Activated naive CD4-positive, alpha-beta T cell treated with Interleukin-2 at 50 U/mL for 16 hours (primary cell): ENCODE measurements at regions not wholly inside any gene's neighbourhood (a gene's known extent, or its start where the extent isn't known, plus 50 kb on each side); places are given as distances from the start of the nearest gene placed in this dataset.
"Not testable (repeated sequence)": the region's sequence is repeated elsewhere in the genome, so short reads cannot be mapped to it uniquely, and the experiment has no call there.

Experiments used
- DNase-seq: peaks from one replicate; pipeline ENCODE4 v3.0.0-alpha.2; 2020

DNA sequence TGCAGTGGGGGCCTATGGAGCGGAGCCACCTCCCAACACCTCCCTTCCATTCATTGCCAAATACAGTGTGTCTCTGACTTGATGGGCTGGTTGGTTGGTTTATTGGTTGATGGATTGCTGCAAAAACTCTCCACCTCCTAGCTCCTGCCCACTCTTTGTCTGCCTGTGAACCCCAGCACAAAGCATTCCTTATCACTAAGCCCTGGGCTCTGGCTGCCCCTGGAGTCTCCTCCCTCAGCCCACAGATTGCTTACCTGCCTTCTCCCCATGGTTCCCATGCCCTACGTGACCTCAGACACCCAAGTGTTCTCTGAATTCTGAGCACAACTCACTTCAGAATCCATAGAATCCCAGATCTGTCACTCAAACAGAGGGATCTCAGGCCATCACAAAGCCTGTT, 139.1 kb upstream of the TPM1 start:
- no peak for DNase-seq

DNA sequence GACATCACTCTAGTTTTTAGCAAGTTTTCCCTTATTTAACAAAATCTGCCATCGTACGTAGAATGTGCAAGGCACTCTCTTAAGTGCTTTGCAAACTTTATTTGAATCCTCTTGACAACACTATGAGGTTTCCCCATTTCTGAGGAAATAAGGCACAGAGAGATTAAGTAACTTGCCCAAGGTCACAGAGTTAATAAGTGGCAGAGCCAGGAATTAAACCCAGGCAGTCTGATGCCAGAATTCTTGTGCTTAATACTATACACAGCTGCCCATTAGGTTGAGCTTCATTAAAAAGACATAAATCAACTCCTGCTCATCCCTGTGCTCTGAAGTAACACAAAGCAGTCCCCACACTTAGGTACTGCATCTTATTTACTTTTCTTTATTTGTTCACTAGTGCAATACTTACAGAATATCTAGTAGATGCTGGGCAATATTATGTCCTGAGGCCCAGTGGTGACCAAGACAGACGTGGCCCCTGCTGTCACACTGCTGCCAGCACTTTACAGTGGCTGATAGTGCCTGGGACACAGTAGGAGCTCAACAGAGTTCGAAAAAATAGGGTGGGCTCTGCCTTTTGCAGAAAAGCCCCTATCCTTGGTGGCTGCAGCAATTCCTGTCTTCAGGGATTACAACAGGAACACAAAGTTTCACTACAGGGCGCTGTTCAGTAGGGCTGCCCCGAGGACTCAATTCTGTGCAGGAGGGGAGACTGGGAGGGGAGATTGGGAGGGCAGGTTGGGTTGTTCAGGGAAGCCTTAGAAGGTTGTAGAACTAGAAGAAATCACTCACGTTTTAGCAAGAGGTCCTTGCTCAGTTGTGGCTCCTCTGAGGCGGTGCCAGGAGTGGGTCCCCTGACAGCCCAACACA, 138.3 kb upstream of the TPM1 start:
- no peak for DNase-seq

DNA sequence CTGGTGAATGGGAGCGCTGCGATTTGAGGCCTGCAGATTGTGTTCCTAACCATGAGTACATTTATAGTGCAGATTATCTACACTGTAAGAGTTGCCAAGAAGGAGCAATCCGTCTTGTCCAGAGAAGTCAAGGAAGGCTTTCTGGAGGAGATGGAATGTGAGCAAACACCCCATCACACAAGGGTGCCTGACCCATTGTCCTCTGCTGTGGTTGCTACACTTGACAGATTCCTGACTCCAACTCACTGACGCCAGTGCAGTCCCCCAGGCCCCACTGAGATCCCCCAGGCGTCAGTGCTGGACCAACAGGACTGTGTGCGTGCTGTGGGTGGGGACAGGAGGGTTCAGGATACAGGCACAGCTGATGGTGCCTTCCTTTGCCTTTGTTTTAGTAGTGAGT, 135.9 kb upstream of the TPM1 start:
- DNase-seq = no peak

DNA sequence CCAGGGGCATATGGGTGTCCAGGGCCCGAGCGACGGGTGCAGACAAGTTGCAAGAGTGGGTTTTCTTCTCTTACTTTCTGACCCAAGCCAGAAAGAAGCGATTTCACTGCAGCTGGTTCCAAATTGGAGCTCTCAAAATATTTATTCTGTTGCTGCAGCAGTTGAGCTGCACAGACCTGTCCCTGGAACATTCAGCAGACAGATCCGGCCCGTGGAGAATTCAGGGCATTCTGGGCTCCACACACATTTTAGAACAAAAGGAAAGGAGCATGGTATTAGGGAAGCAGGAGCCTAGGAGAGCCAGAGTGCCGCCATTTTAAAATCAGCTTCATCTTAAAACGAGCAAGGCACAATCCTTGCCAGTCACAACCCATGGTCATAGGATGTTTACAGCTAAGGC, 135.3 kb upstream of the TPM1 start:
- DNase-seq = no peak

DNA sequence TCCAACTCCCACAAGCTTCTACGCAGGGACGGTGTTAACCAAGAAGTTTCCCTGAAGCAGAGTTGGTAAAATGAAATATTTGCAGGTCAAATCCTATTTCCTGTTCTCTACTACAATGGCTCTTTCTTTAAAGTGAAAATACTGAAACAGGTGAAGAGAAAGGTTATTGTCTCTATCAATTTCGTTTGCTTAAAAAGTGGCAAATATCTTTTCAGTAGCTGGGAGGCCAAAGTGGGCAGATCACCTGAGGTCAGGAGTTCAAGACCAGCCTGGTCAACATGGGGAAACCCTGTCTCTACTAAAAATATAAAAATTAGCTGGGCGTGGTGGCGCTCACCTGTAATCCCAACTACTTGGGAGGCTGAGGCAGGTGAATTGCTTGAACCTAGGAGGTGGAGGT, 134.2 kb upstream of the TPM1 start:
- not testable (repeated sequence) for DNase-seq

DNA sequence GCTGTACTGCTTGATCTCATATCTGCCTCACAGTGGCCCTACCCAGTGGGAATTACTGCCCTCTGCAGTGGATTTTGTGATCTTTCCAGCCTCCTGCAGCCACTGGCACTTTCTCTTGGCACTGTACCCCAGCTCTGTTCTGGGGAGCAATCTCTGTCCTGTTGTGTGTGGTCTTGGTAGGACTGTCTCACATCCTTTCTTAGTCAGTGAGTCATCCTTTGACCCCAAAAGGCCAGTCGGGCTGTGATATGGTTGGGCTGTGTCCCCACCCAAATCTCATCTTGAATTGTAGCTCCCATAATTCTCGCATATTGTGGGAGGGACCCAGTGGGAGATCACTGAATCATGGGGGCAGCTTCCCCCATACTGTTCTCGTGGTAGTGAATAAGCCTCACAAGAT, 133.3 kb upstream of the TPM1 start:
- DNase-seq = no peak

DNA sequence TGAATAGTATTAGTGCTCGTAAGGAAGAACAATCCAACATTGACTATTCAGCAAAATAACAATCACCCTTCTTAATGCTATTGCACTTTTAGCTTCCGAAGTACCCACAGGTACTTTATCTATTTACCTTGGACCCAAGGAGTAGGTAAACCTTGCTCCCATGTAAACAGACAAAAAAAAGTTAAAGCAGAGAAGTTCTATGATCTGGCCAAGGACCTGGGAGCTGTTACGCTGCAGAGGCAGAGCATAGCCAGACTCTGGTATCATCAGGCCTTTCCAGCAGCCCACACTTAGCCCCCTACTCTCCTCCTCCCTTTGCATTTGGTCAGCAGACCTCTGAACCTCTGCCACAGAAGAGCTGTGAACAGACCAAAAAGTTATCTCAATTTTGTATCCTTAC, 130.3 kb upstream of the TPM1 start:
- DNase-seq = no peak

DNA sequence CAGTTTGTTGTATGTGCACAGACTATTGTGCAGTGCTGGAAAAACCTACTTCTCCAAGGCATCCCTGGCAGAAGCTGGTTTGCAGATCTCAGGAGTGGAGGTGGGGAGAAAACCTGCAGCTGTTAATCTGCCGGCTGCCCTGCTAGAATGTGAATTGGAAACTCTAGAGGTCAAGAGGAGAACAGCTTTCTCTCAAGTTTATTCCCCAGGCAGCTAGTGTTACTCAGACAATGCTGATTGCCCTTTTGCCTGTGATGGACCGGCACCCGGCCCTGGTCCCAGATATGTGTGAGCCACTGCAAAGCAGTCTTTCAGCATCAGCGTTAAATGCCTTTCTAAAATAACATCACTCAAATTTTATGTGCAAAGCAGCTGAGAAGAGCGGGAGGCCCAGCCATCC, 129.7 kb upstream of the TPM1 start:
- DNase-seq = no peak

DNA sequence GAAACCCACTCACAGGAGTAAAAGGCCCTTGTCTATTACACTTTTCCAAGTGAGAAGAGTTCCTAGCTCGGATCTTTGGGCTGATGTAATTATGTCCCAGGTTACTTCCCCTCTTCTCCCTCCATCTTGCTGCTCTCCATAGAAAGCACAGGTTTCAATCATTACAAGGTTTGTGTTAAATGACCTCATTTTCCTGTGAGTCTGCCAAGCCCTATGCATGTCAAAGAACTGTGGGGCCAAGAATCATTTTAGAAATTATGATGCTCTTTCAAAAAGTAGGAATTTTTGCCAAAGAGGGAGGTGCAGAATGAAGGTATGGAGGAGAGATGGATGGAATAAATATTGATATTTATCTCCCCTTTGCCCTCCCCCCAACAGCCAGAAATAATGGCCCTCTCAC, 129.3 kb upstream of the TPM1 start:
- no peak for DNase-seq

DNA sequence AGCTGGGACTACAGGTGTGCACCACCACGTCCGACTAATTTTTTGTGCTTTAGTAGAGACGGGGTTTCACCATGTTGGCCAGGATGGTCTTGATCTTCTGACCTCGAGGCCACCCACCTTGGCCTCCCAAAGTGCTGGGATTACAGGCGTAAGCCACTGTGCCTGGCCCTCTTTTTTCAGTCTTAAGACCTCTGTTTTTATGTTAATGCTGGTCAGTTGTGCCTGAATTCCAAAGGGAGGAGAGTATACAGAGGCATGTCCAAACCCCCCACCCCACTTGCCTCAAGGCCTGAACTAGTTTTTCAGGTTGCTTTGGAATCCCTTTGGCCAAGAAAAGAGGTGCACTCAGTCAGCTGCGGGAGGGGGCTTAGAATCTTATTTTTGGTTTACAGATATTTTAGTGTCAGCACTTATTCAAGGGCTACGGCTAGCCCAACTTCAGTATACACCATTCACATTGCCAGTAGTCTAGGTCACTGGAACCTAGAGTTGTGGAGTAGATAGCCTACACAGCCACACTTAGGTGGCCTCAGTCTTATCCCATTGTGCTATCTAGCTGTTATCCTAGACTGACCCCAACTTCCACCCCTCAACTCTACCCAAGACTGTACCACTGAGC, 128.0 kb upstream of the TPM1 start:
- no peak for DNase-seq

DNA sequence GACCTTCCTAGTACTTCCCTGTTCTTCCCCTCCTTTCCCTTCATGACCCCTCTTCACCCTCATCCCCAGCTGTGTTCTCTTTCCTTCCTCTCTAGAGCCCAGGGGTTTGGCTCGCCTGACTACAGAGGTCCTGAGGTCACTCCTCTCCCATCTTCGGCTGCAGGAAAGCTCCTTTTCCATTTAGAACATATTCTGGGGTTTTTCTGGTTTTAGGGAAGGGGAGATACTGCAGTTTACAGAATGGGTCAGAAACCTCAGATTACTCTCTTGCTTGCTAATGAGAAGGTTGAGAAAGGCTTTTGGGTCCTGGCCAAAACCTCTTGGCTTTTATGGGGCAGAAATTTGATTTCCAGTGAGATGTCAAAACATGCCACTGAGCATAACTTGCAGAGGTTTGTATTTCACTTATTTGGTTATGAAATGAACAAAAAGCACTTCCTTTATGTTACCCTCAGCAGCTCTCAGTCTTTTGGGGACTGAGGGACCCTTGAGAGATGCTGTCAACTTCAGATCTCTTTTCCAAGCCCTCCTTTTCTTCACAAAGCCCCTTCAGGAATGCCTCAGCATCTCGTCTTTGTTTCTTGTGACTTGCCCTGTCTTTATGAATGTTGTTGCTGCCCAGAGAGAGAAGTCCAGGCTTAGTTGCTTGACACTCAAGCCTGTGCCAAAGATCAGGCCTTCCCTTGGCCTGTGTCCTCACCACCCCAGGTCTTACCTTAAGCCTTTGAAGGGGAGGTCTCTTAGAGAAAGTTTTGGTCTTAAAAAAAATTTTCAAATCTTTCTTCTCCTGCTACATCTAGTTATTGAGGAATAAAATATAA, 121.7 kb upstream of the TPM1 start:
- DNase-seq = no peak

DNA sequence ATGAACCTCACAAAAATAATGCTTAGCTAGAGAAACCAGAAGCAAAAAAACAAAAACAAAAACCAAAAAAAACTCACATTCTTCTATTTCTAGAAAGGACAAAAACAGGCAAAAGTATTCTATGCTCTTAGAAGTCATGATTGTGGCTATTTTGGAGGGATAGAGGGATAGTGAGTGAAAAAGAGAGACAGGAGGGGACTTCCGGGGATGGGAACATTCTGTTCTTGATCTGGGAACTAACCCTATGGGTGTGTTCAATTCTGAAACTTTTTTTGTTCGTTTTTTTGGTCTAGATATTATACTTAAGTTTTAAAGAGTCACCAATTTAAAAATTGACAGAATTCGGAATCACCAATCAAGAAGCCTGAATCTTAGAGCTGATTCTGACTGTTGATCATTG, 120.0 kb upstream of the TPM1 start:
- no peak for DNase-seq

DNA sequence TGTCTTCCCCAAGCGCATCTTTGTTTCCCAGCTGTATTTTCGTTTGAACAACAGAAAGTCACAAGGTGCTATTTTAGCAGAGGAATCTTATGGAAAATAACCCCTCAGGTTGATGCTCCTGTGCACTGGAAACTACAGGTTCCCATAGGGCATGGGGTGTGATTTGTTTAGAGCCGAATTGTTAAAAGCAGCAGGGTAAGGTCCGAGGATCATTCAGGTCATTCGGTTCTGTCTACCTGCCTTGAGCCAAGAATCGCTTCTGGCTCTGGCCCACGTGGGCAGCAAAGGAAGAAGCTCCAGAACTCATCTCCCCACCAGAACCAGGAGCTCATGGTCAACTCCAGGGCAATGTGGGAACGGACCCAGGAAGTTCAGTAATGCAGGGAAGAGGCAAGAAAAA, 116.7 kb upstream of the TPM1 start:
- DNase-seq = no peak

DNA sequence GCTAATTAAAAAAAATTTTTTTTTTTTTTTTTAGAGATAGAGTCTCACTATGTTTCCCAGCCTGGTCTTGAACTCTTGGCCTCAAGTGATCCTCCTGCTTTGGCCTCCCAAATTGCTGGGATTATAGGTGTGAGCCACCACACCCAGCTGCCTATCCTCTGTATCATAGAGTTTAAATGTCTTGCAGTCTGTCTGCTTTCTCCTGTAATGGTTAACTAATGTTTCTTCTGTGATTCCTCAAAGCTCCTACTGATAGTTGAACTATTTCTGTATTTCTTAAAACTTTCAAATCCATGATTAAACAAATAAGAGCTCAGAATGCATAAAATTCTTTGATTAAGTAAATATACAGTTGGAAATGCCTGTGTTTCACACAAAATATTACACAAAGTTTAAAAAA, 115.4 kb upstream of the TPM1 start:
- DNase-seq = no peak

DNA sequence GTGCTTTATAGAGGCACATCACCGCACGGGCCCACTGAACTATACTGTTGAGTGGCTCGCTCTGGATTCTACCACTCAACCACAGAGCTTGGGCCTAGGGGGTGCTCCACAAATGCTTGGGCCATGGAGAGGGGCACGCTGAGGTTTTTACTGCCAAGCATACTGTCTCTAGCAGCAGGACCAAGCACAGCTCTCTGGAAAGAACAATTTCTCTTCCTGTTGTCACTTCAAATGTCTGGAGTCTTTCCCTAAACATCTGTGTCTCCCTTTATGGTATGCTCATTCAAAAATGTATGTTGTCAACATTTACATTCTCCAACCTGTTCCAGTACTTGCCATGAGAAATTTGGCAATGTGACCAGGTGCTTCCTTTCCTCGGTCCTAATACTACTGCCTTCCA, 114.7 kb upstream of the TPM1 start:
- DNase-seq = no peak

DNA sequence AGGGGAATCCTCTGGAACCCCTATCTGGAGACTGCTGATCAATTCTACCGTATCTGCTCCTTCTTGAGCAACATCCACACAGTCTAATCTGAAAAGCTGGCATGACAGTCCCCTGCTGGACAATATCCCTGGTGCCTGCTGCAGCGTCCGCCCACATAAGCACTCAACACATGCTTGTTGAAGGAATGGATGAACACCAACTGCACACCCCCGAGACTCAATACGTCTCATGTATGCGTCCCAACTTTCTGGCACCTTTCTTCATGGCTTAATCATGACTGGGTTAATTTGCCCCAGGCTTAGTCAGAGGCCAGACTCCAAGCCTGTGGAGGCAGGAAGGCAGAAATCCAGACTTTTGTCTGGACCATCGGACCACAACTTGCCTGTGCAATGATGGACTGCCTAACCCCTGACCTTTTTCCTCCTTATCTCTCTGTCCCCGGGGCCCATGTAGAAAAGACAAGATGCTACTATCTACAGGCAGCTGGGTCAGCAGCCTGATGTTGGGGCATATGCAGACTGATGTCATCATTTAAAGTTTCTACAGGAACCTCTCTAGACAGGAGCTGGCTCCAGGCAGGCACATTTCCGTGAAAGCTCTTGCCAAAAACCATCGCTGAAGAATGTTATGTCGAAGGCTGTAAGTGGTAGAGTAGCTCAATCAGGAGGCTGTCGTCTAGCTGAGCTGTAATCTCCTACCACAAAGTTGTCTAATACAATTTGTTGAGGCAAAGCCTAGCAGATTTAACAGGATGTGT, 114.1 kb upstream of the TPM1 start:
- no peak for DNase-seq

DNA sequence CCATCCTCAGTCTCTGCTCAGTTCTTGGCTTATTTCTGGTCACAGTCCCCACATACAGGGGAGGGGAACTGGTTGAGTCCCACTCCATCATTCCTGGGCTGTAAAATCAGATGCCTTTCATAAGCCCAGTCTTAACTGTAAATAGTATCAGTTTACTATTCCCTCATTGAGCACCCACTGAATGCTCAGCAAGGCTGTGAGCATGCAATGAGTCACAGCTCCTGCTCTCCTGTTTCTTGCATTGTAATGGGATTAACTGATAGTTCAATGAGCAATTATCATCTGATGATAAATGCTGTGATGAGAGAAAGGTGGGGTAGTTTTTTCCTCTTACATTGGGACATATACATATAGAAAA, 113.6 kb upstream of the TPM1 start:
- no peak for DNase-seq

DNA sequence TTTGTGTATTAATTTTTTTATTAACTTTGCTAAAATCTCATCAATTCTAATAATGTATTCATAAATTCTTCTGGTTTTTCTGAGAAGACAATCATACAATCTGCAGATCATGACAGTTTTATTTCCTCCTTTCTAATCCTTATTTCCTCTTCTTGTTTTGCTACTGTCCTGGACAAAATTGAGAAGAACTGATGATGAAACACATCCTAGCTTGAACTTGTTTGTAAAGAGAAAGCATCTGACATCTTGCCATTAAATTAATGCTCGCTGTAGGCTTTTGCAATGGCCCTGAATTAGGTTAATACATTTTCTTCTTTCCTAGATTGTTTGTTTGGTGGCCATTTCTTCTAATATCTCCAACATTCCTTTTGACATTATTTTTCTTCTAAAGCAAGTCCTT, 110.9 kb upstream of the TPM1 start:
- no peak for DNase-seq

DNA sequence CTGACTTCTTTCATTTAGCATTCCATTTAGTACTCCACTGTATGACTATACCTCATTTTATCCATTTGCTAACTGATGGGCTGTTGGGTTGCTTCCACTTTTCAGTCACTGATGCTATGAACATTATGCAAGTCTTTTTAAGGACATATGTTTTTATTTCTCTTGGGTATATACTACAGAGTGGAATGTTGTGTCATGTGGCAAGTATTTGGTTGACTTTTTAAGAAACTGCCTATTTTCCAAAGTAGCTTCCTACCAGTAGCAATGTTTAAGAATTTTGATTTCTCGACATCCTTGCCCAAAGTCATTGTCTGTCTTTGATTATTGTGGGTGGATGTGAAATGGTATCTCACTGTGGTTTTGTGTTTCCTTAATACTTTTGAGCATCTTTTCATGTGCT, 110.1 kb upstream of the TPM1 start:
- DNase-seq = no peak

DNA sequence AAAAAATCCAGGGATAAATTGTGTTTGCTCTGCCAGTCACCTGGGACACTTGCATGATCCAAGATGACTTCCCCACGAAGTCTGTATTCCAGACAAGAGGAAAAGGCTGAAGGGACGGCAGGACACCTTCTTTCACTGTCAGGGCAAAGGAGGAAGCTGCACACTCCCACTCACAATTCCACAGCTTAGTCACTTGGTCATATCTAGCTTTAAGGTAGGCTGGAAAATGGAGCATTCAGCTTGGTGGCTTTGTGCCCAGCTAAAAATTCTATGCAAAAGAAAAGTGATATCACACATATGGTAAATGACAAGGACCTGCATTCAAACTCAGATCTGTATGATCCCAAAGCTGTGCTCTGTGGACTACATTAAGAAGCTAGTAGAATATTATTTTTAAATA, 109.2 kb upstream of the TPM1 start:
- no peak for DNase-seq

DNA sequence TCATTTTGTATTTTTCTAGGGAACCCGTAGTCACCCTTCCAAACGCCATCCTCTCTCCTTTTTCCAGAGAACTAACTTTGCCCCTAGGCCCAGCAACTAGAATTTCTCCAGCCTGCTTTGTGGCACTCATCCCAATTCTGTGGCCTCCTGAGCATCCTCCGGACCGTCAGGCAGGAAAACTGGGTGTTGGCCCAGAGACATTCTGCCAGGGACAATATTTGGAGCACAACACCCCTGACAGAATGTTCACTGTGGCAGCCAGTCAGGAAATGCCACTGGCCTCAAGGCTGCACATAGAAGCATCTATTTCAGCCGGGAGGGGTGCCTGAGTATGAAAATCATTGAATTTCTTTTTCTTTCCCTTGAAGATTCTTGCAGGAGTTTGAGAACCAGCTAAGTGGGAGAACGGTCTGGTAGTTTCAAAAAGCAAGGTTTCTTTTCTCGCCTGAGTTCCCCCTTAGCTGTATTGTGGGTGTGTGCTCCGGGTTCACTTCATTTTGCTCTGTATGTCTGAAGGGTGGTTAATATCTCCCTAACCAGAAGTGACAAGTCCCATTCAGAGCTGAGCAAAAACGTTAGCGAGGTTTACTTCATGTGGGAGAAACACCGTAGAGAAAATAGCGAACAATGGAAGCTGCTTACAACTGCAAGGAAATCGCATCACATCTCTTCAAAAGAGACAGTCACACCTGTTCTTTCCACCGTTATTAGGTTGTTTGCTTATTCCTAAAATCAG, 108.1 kb upstream of the TPM1 start:
- DNase-seq = no peak

DNA sequence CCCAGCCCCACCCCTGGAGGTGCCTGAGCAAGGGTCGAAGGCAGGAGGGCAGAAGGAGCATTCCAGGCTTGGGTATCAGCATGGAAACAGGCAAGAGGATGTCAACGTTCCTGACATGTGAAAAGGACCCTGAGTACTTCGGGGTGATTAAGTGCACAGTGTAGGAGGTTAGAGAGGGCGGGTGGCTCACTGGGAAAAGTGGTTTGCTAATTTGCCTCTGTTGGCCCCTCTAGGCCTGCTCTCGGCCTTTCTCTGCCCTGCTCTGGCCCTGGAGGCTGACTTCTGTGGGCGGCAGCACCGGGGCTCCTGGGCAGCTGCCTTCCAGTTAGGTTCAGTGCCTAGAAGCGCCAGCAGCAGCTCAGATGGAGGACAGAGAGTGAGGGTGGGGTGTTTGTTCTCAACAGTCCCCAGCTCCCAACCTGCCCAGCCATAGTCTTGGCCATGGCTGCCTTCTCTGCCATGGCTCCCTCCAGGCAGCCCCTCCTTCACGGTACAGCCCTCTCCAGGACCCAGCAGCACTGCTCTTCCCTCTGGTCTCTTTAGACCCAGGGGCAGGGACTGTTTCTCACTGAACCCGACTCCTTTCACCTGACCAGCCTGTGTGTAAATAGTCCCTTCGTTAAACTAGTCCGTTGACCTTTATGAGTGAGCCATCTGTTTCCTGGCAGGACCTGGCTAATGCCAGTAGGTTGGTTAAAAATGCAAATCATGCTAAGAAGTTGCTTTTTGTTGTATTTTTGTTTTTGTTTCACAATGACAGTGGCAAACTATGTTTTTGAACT, 107.1 kb upstream of the TPM1 start:
- no peak for DNase-seq
